Stimulated activated CD4-positive, alpha-beta T cell treated with anti-CD3 and anti-CD28 coated beads, Interleukin-2, amount 100 ng/mL, for 24 hours (primary cell): ENCODE measurements at regions not wholly inside any gene's neighbourhood (a gene's known extent, or its start where the extent isn't known, plus 50 kb on each side); places are given as distances from the start of the nearest gene placed in this dataset.
A peak's percentile ranks its signal among the peaks of the same experiment; 100 is the strongest.

Source experiments
- DNase-seq, 2 donors: peaks; one replicate each; pipeline ENCODE4 v3.0.0-alpha.2; 2020

- DNase-seq, result no peak
Observed at GRCh38 chr3:76011121-76011520, 225.8 kb upstream of the ZNF717 start.

- no peak for DNase-seq
Observed at GRCh38 chr3:76015496-76015895, 230.1 kb upstream of the ZNF717 start.

- no peak for DNase-seq
Observed at GRCh38 chr3:76016111-76016510, 230.8 kb upstream of the ZNF717 start.

- DNase-seq, result no peak
Observed at GRCh38 chr3:76016769-76017439, 231.6 kb upstream of the ZNF717 start.

GRCh38 chr3:76021376-76021775 lies 236.0 kb upstream of the ZNF717 start:
- no peak for DNase-seq

- DNase-seq, result no peak
Observed at GRCh38 chr3:76024640-76025039, 239.3 kb upstream of the ZNF717 start.

GRCh38 chr3:76025561-76025960 lies 240.2 kb upstream of the ZNF717 start:
- no peak for DNase-seq

GRCh38 chr3:76026379-76026778 lies 241.0 kb upstream of the ZNF717 start:
- no peak for DNase-seq

- no peak for DNase-seq
Observed at GRCh38 chr3:76028774-76029173, 243.4 kb upstream of the ZNF717 start.

GRCh38 chr3:76034649-76035048 lies 249.3 kb upstream of the ZNF717 start:
- no peak for DNase-seq

GRCh38 chr3:76035117-76035516 lies 249.8 kb upstream of the ZNF717 start:
- no peak for DNase-seq

GRCh38 chr3:76038949-76039348 lies 253.6 kb upstream of the ZNF717 start:
- no peak for DNase-seq

- no peak for DNase-seq
Observed at GRCh38 chr3:76039431-76039830, 254.1 kb upstream of the ZNF717 start.

- DNase-seq, result no peak
Observed at GRCh38 chr3:76040946-76041345, 255.6 kb upstream of the ZNF717 start.

- DNase-seq, result no peak
Observed at GRCh38 chr3:76043746-76044145, 258.4 kb upstream of the ZNF717 start.

- DNase-seq, result peak in 1 of 2 donors; percentile 19
Observed at GRCh38 chr3:76044601-76045600, 259.6 kb upstream of the ZNF717 start.

GRCh38 chr3:76047368-76047767 lies 262.0 kb upstream of the ZNF717 start:
- DNase-seq, result no peak

GRCh38 chr3:76049776-76050175 lies 264.4 kb upstream of the ZNF717 start:
- no peak for DNase-seq

GRCh38 chr3:76051145-76051544 lies 265.8 kb upstream of the ZNF717 start:
- DNase-seq, result no peak

GRCh38 chr3:76054404-76054803 lies 269.1 kb upstream of the ZNF717 start:
- DNase-seq, result no peak

GRCh38 chr3:76061654-76062053 lies 276.3 kb upstream of the ZNF717 start:
- DNase-seq, result no peak

GRCh38 chr3:76063019-76063418 lies 277.7 kb upstream of the ZNF717 start:
- DNase-seq, result no peak

- no peak for DNase-seq
Observed at GRCh38 chr3:76063811-76064210, 278.5 kb upstream of the ZNF717 start.

GRCh38 chr3:76065964-76066363 lies 280.6 kb upstream of the ZNF717 start:
- no peak for DNase-seq
